HCT116 (cell line): ENCODE measurements at regions not wholly inside any gene's neighbourhood (a gene's known extent, or its start where the extent isn't known, plus 50 kb on each side); places are given as distances from the start of the nearest gene placed in this dataset.

ENCODE experiments used
- ELF1 ChIP-seq: IDR thresholded peaks from 2 replicates; pipeline ENCODE4 v1.6.1; 2012; ENCODE audit warnings: low read depth, borderline replicate concordance
- EZH2 ChIP-seq: fragments of 200-600 bp; sonication (generic); IDR thresholded peaks from 2 replicates; pipeline ENCODE4 v1.6.1; 2017; ENCODE audit warnings: antibody characterized with exemption, mixed run types
- POLR2A ChIP-seq: IDR thresholded peaks from 2 replicates; pipeline ENCODE4 v1.7.0; 2011; ENCODE audit warnings: borderline replicate concordance; ENCODE audit not compliant: insufficient read depth, insufficient read length; ENCODE audit errors: extremely low read depth
- POLR2AphosphoS5 ChIP-seq: IDR thresholded peaks from 2 replicates; pipeline ENCODE4 v1.6.1; 2011; ENCODE audit warnings: mild to moderate bottlenecking, low read depth, low read length, moderate library complexity
- RAD21 ChIP-seq: IDR thresholded peaks from 2 replicates; pipeline ENCODE4 v1.6.1; 2012; ENCODE audit warnings: low read depth, mild to moderate bottlenecking
- SIN3A ChIP-seq: IDR thresholded peaks from 2 replicates; pipeline ENCODE4 v1.6.1; 2012; ENCODE audit warnings: low read depth
- YY1 ChIP-seq: IDR thresholded peaks from 2 replicates; pipeline ENCODE4 v1.6.1; 2011; ENCODE audit warnings: low read length, low read depth, moderate library complexity, mild to moderate bottlenecking; ENCODE audit not compliant: insufficient replicate concordance; ENCODE audit errors: extremely low read depth
- TF ChIP-seq, protein P1 (sequence below), 3 experiments: fragments of 200-600 bp in 1 of 3; sonication (generic) in 1 of 3; IDR thresholded peaks in 2 of 3; conservative IDR thresholded peaks in 1 of 3; 2 replicates each; pipeline ENCODE4 v1.5.1; 2012 to 2017; ENCODE audit warnings: low read depth in 2 of 3, low read length in 2 of 3, antibody characterized with exemption in 1 of 3, borderline replicate concordance in 1 of 3, control low read depth in 1 of 3, mild to moderate bottlenecking in 1 of 3, mixed read lengths in 1 of 3, mixed run types in 1 of 3, moderate library complexity in 1 of 3; ENCODE audit not compliant: insufficient read depth in 1 of 3
- TF ChIP-seq, protein P2 (sequence below): IDR thresholded peaks from 2 replicates; pipeline ENCODE4 v1.6.1; 2011; ENCODE audit warnings: mild to moderate bottlenecking, low read length, moderate library complexity; ENCODE audit not compliant: insufficient replicate concordance; ENCODE audit errors: extremely low read depth
- TF ChIP-seq, protein P3 (sequence below): IDR thresholded peaks from 2 replicates; pipeline ENCODE4 v1.6.1; 2012; ENCODE audit warnings: low read depth

DNA sequence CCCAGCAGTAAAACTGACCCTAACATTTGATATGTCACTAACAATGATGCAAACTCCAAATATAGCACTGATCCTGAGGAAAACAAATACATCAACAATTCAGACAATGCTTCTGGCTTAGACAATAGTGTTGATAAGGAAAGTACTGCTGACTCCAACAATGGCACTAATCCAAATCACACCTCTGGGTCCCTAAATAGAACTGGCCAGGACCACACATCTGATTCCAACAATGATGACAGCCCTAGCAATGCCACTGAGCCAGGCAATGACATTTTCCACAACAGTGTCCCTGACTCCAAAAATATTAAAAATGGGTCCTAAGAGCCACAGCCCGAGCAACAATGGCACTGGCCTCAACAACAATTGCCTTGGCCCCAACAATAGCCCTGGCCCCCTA is 243.1 kb upstream of the APOOL start:
- TF ChIP-seq, protein P1, sequence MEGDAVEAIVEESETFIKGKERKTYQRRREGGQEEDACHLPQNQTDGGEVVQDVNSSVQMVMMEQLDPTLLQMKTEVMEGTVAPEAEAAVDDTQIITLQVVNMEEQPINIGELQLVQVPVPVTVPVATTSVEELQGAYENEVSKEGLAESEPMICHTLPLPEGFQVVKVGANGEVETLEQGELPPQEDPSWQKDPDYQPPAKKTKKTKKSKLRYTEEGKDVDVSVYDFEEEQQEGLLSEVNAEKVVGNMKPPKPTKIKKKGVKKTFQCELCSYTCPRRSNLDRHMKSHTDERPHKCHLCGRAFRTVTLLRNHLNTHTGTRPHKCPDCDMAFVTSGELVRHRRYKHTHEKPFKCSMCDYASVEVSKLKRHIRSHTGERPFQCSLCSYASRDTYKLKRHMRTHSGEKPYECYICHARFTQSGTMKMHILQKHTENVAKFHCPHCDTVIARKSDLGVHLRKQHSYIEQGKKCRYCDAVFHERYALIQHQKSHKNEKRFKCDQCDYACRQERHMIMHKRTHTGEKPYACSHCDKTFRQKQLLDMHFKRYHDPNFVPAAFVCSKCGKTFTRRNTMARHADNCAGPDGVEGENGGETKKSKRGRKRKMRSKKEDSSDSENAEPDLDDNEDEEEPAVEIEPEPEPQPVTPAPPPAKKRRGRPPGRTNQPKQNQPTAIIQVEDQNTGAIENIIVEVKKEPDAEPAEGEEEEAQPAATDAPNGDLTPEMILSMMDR (IDR thresholded peaks at IDR 0.05 in 2 of 3, conservative IDR thresholded peaks at IDR 0.05 in 1 of 3; ENCODE audit: borderline replicate concordance in 1 of 3, insufficient read depth in 1 of 3, low read depth in 2 of 3, low read length in 2 of 3) = no peak
- no peak for TF ChIP-seq EZH2
- TF ChIP-seq POLR2A = no peak
- TF ChIP-seq, protein P2, sequence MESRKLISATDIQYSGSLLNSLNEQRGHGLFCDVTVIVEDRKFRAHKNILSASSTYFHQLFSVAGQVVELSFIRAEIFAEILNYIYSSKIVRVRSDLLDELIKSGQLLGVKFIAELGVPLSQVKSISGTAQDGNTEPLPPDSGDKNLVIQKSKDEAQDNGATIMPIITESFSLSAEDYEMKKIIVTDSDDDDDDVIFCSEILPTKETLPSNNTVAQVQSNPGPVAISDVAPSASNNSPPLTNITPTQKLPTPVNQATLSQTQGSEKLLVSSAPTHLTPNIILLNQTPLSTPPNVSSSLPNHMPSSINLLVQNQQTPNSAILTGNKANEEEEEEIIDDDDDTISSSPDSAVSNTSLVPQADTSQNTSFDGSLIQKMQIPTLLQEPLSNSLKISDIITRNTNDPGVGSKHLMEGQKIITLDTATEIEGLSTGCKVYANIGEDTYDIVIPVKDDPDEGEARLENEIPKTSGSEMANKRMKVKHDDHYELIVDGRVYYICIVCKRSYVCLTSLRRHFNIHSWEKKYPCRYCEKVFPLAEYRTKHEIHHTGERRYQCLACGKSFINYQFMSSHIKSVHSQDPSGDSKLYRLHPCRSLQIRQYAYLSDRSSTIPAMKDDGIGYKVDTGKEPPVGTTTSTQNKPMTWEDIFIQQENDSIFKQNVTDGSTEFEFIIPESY = no peak
- TF ChIP-seq YY1 = no peak
- TF ChIP-seq, protein P3, sequence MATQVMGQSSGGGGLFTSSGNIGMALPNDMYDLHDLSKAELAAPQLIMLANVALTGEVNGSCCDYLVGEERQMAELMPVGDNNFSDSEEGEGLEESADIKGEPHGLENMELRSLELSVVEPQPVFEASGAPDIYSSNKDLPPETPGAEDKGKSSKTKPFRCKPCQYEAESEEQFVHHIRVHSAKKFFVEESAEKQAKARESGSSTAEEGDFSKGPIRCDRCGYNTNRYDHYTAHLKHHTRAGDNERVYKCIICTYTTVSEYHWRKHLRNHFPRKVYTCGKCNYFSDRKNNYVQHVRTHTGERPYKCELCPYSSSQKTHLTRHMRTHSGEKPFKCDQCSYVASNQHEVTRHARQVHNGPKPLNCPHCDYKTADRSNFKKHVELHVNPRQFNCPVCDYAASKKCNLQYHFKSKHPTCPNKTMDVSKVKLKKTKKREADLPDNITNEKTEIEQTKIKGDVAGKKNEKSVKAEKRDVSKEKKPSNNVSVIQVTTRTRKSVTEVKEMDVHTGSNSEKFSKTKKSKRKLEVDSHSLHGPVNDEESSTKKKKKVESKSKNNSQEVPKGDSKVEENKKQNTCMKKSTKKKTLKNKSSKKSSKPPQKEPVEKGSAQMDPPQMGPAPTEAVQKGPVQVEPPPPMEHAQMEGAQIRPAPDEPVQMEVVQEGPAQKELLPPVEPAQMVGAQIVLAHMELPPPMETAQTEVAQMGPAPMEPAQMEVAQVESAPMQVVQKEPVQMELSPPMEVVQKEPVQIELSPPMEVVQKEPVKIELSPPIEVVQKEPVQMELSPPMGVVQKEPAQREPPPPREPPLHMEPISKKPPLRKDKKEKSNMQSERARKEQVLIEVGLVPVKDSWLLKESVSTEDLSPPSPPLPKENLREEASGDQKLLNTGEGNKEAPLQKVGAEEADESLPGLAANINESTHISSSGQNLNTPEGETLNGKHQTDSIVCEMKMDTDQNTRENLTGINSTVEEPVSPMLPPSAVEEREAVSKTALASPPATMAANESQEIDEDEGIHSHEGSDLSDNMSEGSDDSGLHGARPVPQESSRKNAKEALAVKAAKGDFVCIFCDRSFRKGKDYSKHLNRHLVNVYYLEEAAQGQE = no peak
- TF ChIP-seq SIN3A = no peak
- TF ChIP-seq POLR2AphosphoS5 = no peak
- TF ChIP-seq RAD21 = no peak
- TF ChIP-seq ELF1 = no peak
